Gastrocnemius medialis (tissue), 4 donors: ENCODE measurements at regions not wholly inside any gene's neighbourhood (a gene's known extent, or its start where the extent isn't known, plus 50 kb on each side); places are given as distances from the start of the nearest gene placed in this dataset.
A peak's percentile ranks its signal among the peaks of the same experiment; 100 is the strongest.

Experiments used
- ATAC-seq, 2 donors: fragments of 150-250 bp; one replicate each; pipeline ENCODE4 v1.9.1; 2016
- DNase-seq, 2 donors: peaks; one replicate each; pipeline ENCODE4 v3.0.0-alpha.2; 2019
- H3K27ac ChIP-seq, 4 donors: fragments of 200-600 bp; sonication (generic); 1 replicate in 1 of 4; 2 replicates in 3 of 4; pipeline ENCODE4 v1.5.1; 2016 to 2018; ENCODE audit warnings: mild to moderate bottlenecking in 2 of 4, moderate library complexity in 1 of 4
- H3K27me3 ChIP-seq, 3 donors: fragments of 200-600 bp; sonication (generic) in 2 of 3; 1 replicate in 1 of 3; 2 replicates in 2 of 3; pipeline versions ENCODE4 v1.5.1 to v1.6.0; 2016 to 2019; ENCODE audit warnings: mild to moderate bottlenecking in 1 of 3, moderate library complexity in 1 of 3
- H3K36me3 ChIP-seq, 2 donors: fragments of 200-600 bp; sonication (generic) in 1 of 2; one replicate each; pipeline ENCODE4 v1.5.1; 2017 to 2018
- H3K4me1 ChIP-seq, 2 donors: fragments of 200-600 bp; sonication (generic) in 1 of 2; one replicate each; pipeline ENCODE4 v1.5.1; 2016 to 2017; ENCODE audit warnings: mild to moderate bottlenecking in 2 of 2
- H3K4me3 ChIP-seq, 4 donors: fragments of 200-600 bp; sonication (generic) in 3 of 4; 1 replicate in 1 of 4; 2 replicates in 3 of 4; pipeline ENCODE4 v1.5.1; 2016 to 2019; ENCODE audit warnings: mild to moderate bottlenecking in 2 of 4
- H3K9me3 ChIP-seq, 3 donors: fragments of 200-600 bp; sonication (generic) in 2 of 3; 1 replicate in 1 of 3; 2 replicates in 2 of 3; pipeline ENCODE4 v1.5.1; 2016 to 2019
- CTCF ChIP-seq, 5 experiments: fragments of 450-650 bp in 3 of 5; fragments of 200-600 bp in 2 of 5; sonication (generic) in 2 of 5; IDR thresholded peaks in 4 of 5; conservative IDR thresholded peaks in 1 of 5; 1 replicate in 4 of 5; 2 replicates in 1 of 5; pipeline ENCODE4 v1.5.1; 2016 to 2019; ENCODE audit warnings: antibody characterized with exemption in 5 of 5, mild to moderate bottlenecking in 3 of 5, moderate library complexity in 3 of 5
- POLR2A ChIP-seq, 2 donors: fragments of 450-650 bp; IDR thresholded peaks; one replicate each; pipeline ENCODE4 v1.6.1; 2017; ENCODE audit warnings: antibody characterized with exemption in 2 of 2, mild to moderate bottlenecking in 2 of 2, moderate library complexity in 2 of 2
- in situ Hi-C, 4 donors: fragments of 200-750 bp; cut with MboI; loops; one replicate each; pipeline versions ENCODE4 v1.15.0 to v1.8.0; 2017; ENCODE audit warnings: low sequenced_read_pairs in 4 of 4
- intact Hi-C: fragments of 100-400 bp; cut with DNase I; formaldehyde crosslinking; loops from one replicate; pipeline ENCODE4 v1.15.1; 2023; ENCODE audit warnings: low total_unique reads

DNA sequence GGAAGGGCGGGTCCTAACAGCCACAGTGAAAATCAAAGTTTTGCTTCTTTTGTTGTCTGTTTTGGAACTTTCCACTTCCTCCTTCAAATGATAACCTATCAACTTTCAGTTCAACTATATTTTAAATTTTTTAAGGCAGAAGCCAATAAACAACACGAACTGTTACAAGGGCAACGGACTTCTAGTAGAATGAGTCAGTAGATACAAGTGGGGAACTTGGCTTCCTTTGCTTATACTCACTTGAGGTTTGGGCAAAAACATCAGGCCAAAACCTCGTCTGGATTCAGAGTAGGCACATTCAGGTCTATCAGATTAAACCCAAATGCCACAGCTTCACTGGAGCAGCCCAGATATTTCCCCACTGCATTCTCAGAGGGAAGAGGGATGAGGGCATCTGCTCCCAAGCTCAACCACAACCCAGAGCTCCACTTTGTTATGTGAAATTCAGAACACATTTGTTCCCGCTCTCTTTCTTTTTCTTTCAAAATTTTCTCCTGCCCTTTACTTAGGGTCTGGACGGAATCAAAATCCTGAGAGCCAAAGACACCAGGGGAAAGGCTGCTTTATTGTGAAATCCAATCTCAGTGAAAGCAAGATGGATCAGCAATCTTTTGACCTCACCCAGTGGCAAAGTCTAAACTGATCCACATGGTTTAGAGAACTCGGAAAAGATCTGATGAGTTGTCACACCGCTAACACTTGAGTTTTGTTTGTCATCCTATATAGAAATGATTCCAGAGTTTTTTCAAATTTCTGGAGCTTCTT lies 152.5 kb upstream of the BTG1 start:
- no peaks in the 10 kb centered on the region for H3K36me3 ChIP-seq
- H3K4me1 ChIP-seq: no peaks in the 10 kb centered on the region
- intact Hi-C loops: no loop called here
- H3K9me3 ChIP-seq: no peaks in the 10 kb centered on the region
- in situ Hi-C loops: no loop called here
- no peak for TF ChIP-seq CTCF (IDR thresholded peaks at IDR 0.05 in 4 of 5, conservative IDR thresholded peaks at IDR 0.05 in 1 of 5)
- TF ChIP-seq POLR2A (IDR thresholded peaks at IDR 0.05): no peak
- no peak overlapping the region for H3K4me3 ChIP-seq
- ATAC-seq: peak; percentile 69 to 80
- no peaks in the 10 kb centered on the region for H3K27me3 ChIP-seq
- peak in 1 of 2 donors; percentile 17 for DNase-seq
- H3K27ac ChIP-seq: peak overlapping the region; percentile 8 to 62 (median 19)

GRCh38 chr12:92297405-92297804 lies 151.8 kb upstream of the BTG1 start:
- no peak for DNase-seq
- no peaks in the 10 kb centered on the region for H3K9me3 ChIP-seq
- ATAC-seq: no peak
- in situ Hi-C loops (no loop called here), intact Hi-C loops (no loop called here)
- no peak overlapping the region for H3K4me3 ChIP-seq
- TF ChIP-seq CTCF (IDR thresholded peaks at IDR 0.05 in 4 of 5, conservative IDR thresholded peaks at IDR 0.05 in 1 of 5) (no peak), POLR2A (IDR thresholded peaks at IDR 0.05) (no peak)
- no peaks in the 10 kb centered on the region for H3K27me3 ChIP-seq
- H3K36me3 ChIP-seq: no peaks in the 10 kb centered on the region
- no peaks in the 10 kb centered on the region for H3K4me1 ChIP-seq
- H3K27ac ChIP-seq: peak overlapping the region in 3 of 4 donors; percentile 15 to 62 (median 23)

- in situ Hi-C loops: no loop called here
- no peak for TF ChIP-seq POLR2A (IDR thresholded peaks at IDR 0.05)
- TF ChIP-seq CTCF (IDR thresholded peaks at IDR 0.05 in 4 of 5, conservative IDR thresholded peaks at IDR 0.05 in 1 of 5): no peak
Observed at GRCh38 chr12:92295523-92295922, 149.9 kb upstream of the BTG1 start.

DNA sequence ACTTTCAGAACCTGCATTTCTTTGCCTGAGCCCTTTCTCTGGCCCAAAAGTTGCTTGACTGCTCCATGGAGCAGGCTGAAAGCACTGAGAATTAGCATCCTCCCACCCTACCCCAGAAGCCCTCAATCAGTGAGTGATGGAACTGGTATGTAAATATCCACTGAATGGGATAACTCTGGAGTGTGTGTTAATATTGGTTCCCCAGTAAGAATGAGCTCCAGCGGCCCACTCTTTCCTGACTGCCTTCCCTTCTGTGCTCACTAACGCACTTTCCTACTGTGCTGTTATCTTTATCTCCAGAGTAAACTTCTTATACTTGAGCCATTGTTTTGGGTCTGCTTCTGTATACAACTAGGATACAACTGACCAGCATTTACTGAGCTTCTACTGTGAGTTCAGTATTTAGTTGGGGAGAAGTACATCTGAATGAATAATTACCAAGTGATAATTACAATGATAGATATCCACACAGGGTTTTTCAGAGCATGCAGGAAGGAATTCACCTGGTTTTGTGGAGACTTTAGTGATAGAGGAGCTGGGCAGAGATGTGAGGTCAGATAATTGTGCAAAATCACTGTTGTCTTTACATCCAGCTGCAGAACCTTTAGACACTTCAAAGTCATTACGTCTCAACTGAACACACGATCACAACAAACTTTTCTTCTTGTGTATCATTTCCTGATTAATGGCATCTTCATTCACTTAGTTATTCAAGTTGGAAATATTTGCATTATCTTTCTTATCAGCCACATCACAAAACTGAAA lies 149.2 kb upstream of the BTG1 start:
- no peaks in the 10 kb centered on the region for H3K9me3 ChIP-seq
- no peaks in the 10 kb centered on the region for H3K36me3 ChIP-seq
- DNase-seq (no peak), ATAC-seq (no peak)
- H3K4me1 ChIP-seq: no peaks in the 10 kb centered on the region
- in situ Hi-C loops (no loop called here), intact Hi-C loops (no loop called here)
- no peaks in the 10 kb centered on the region for H3K27me3 ChIP-seq
- H3K4me3 ChIP-seq: no peak overlapping the region
- H3K27ac ChIP-seq: no peak overlapping the region
- TF ChIP-seq CTCF (IDR thresholded peaks at IDR 0.05 in 4 of 5, conservative IDR thresholded peaks at IDR 0.05 in 1 of 5) (no peak), POLR2A (IDR thresholded peaks at IDR 0.05) (no peak)

More at GRCh38 chr12:92295523-92295922, 149.9 kb upstream of the BTG1 start:
- intact Hi-C loops: no loop called here
- no peak overlapping the region for H3K4me3 ChIP-seq
- H3K27me3 ChIP-seq: no peaks in the 10 kb centered on the region
- H3K4me1 ChIP-seq: no peaks in the 10 kb centered on the region
- no peak for DNase-seq
- no peaks in the 10 kb centered on the region for H3K36me3 ChIP-seq
- ATAC-seq: no peak
- no peak overlapping the region for H3K27ac ChIP-seq
- H3K9me3 ChIP-seq: no peaks in the 10 kb centered on the region
